ENCODE measurements at regions not wholly inside any gene's neighbourhood (a gene's known extent, or its start where the extent isn't known, plus 50 kb on each side); places are given as distances from the start of the nearest gene placed in this dataset.

DNA sequence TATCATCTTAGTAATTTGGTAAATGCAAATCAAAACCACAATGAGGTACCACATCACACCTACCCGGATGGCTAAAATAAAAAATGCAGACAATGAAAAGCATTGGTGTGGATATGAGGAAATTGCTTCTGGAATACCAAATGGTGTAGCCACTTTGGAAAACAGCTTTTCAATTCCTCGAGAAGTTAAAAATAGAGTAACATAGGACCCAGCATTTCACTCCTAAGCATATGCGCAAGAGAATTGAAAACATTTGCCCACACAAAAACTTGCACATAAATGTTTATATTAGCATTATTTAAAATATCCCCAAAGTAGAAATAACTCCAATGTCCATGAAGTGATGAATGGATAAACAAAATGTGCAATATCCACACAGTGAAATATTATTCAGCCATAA lies 608.7 kb downstream of the ISL1 start:
- TF ChIP-seq CTCF (IDR thresholded peaks at IDR 0.05; ENCODE audit: borderline replicate concordance, extremely low read depth, insufficient read depth), result no peak
- DNase-seq (no peak), FAIRE-seq (no peak)
- Histone ChIP-seq H3K27ac (ENCODE audit: low read depth in 2 of 2, low read length in 2 of 2) (no peak overlapping the region), H3K4me1 (ENCODE audit: control insufficient read depth in 2 of 3, insufficient read depth in 2 of 3, low read depth in 1 of 3, low read length in 3 of 3) (no peaks in the 10 kb centered on the region), H3K27me3 (ENCODE audit: control insufficient read depth, insufficient read depth, low read length) (no peaks in the 10 kb centered on the region), H3K4me3 (ENCODE audit: low read length in 3 of 3) (no peak overlapping the region), H3K9ac (ENCODE audit: low read length in 3 of 3) (no peak overlapping the region), H3K9me3 (ENCODE audit: control insufficient read depth in 2 of 3, insufficient read depth in 1 of 3, low read length in 3 of 3) (no peaks in the 10 kb centered on the region), H3K36me3 (ENCODE audit: control insufficient read depth in 2 of 3, insufficient read depth in 3 of 3, low read length in 3 of 3) (no peaks in the 10 kb centered on the region)
- intact Hi-C loops (cut with DNase I), result no loop called here

- Histone ChIP-seq H3K4me3 (ENCODE audit: low read length in 3 of 3) (no peak overlapping the region), H3K27ac (ENCODE audit: low read depth in 2 of 2, low read length in 2 of 2) (no peak overlapping the region), H3K9ac (ENCODE audit: low read length in 3 of 3) (no peak overlapping the region), H3K4me1 (ENCODE audit: control insufficient read depth in 2 of 3, insufficient read depth in 2 of 3, low read depth in 1 of 3, low read length in 3 of 3) (no peaks in the 10 kb centered on the region), H3K36me3 (ENCODE audit: control insufficient read depth in 2 of 3, insufficient read depth in 3 of 3, low read length in 3 of 3) (no peaks in the 10 kb centered on the region), H3K9me3 (ENCODE audit: control insufficient read depth in 2 of 3, insufficient read depth in 1 of 3, low read length in 3 of 3) (no peaks in the 10 kb centered on the region), H3K27me3 (ENCODE audit: control insufficient read depth, insufficient read depth, low read length) (no peaks in the 10 kb centered on the region)
- FAIRE-seq (no peak), DNase-seq (no peak)
- intact Hi-C loops (cut with DNase I), result no loop called here
- no peak for TF ChIP-seq CTCF (IDR thresholded peaks at IDR 0.05; ENCODE audit: borderline replicate concordance, extremely low read depth, insufficient read depth)
These were observed 612.6 kb downstream of the ISL1 start for GRCh38 chr5:51995773-51996306.

GRCh38 chr5:51996356-51996861 lies 613.2 kb downstream of the ISL1 start:
- intact Hi-C loops (cut with DNase I), result no loop called here
- FAIRE-seq, result no peak

More at GRCh38 chr5:51996356-51996861, 613.2 kb downstream of the ISL1 start:
- Histone ChIP-seq H3K9ac (ENCODE audit: low read length in 3 of 3) (no peak overlapping the region), H3K9me3 (ENCODE audit: control insufficient read depth in 2 of 3, insufficient read depth in 1 of 3, low read length in 3 of 3) (no peaks in the 10 kb centered on the region), H3K27ac (ENCODE audit: low read depth in 2 of 2, low read length in 2 of 2) (no peak overlapping the region), H3K27me3 (ENCODE audit: control insufficient read depth, insufficient read depth, low read length) (no peaks in the 10 kb centered on the region), H3K36me3 (ENCODE audit: control insufficient read depth in 2 of 3, insufficient read depth in 3 of 3, low read length in 3 of 3) (no peaks in the 10 kb centered on the region), H3K4me1 (ENCODE audit: control insufficient read depth in 2 of 3, insufficient read depth in 2 of 3, low read depth in 1 of 3, low read length in 3 of 3) (no peaks in the 10 kb centered on the region), H3K4me3 (ENCODE audit: low read length in 3 of 3) (no peak overlapping the region)
- no peak for TF ChIP-seq CTCF (IDR thresholded peaks at IDR 0.05; ENCODE audit: borderline replicate concordance, extremely low read depth, insufficient read depth)
- DNase-seq, result no peak
